ENCODE measurements at regions not wholly inside any gene's neighbourhood (a gene's known extent, or its start where the extent isn't known, plus 50 kb on each side); places are given as distances from the start of the nearest gene placed in this dataset.

DNA sequence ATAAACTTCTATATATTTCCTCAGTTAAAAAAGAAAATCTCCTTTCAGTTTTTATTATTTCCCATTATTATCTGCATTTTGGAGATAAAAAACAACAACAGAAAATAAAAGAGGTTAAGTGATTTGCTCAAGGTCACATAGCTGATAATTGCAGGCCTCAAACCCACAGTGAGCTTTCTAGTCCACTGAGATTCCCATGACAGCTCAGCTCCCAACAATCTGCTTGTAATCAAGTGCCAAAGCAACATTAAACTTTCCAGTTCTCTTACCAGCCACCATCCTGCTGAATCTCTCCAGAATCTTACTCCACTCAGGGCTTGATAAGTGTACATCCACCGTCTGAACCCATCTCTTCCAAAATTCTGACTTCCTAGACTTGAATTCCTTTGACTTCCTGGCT lies 318.2 kb upstream of the SEMA6D start:
- DNase-seq (ENCODE audit: low spot score), result no peak
- Histone ChIP-seq H3K9ac (ENCODE audit: low read depth in 1 of 2, low read length in 2 of 2) (no peak overlapping the region), H3K36me3 (ENCODE audit: control insufficient read depth in 4 of 4, insufficient read depth in 3 of 4, low read depth in 1 of 4, low read length in 3 of 4) (no peaks in the 10 kb centered on the region), H3K27me3 (ENCODE audit: control insufficient read depth in 4 of 4, insufficient read depth in 4 of 4, low read length in 3 of 4) (no peaks in the 10 kb centered on the region), H3K4me1 (ENCODE audit: control insufficient read depth in 4 of 4, insufficient read depth in 4 of 4, low read length in 3 of 4) (no peaks in the 10 kb centered on the region), H3K4me3 (ENCODE audit: low read depth in 1 of 3, low read length in 3 of 3) (no peak overlapping the region), H3K27ac (ENCODE audit: low read depth in 1 of 2, low read length in 2 of 2) (no peak overlapping the region), H3K9me3 (ENCODE audit: control insufficient read depth in 4 of 4, low read length in 3 of 4) (no peaks in the 10 kb centered on the region)
- TF ChIP-seq NR2F2 (IDR thresholded peaks at IDR 0.05), result no peak
- TF ChIP-seq EGR1 (IDR thresholded peaks at IDR 0.05; ENCODE audit: low read depth in 2 of 2), result no peak
- TF ChIP-seq ATF3 (IDR thresholded peaks at IDR 0.05), result no peak
- WGBS, result 63% methylated on average over 1 of the region's 1 CpG

GRCh38 chr15:47400603-47401002 lies 316.7 kb upstream of the SEMA6D start:
- Histone ChIP-seq H3K27ac (ENCODE audit: low read depth in 1 of 2, low read length in 2 of 2) (no peak overlapping the region), H3K36me3 (ENCODE audit: control insufficient read depth in 4 of 4, insufficient read depth in 3 of 4, low read depth in 1 of 4, low read length in 3 of 4) (no peaks in the 10 kb centered on the region), H3K4me1 (ENCODE audit: control insufficient read depth in 4 of 4, insufficient read depth in 4 of 4, low read length in 3 of 4) (no peaks in the 10 kb centered on the region), H3K9ac (ENCODE audit: low read depth in 1 of 2, low read length in 2 of 2) (no peak overlapping the region), H3K4me3 (ENCODE audit: low read depth in 1 of 3, low read length in 3 of 3) (no peak overlapping the region), H3K27me3 (ENCODE audit: control insufficient read depth in 4 of 4, insufficient read depth in 4 of 4, low read length in 3 of 4) (no peaks in the 10 kb centered on the region), H3K9me3 (ENCODE audit: control insufficient read depth in 4 of 4, low read length in 3 of 4) (no peaks in the 10 kb centered on the region)
- DNase-seq (ENCODE audit: low spot score), result no peak
- WGBS, result 87% methylated on average over 2 of the region's 2 CpGs
- TF ChIP-seq TAF1 (conservative IDR thresholded peaks at IDR 0.05), result no peak
- no peak for TF ChIP-seq CTCF (IDR thresholded peaks at IDR 0.05; ENCODE audit: low read depth, low read length, missing input control)
- no peak for TF ChIP-seq HNF4A (conservative IDR thresholded peaks at IDR 0.05)

GRCh38 chr15:47401427-47401826 lies 315.9 kb upstream of the SEMA6D start:
- H3K4me3 ChIP-seq (ENCODE audit: low read depth in 1 of 3, low read length in 3 of 3), result no peak overlapping the region
- no peak for DNase-seq (ENCODE audit: low spot score)
- H3K9me3 ChIP-seq (ENCODE audit: control insufficient read depth in 4 of 4, low read length in 3 of 4), result no peaks in the 10 kb centered on the region
- WGBS, result 85% methylated on average over 3 of the region's 3 CpGs
- no peaks in the 10 kb centered on the region for H3K4me1 ChIP-seq (ENCODE audit: control insufficient read depth in 4 of 4, insufficient read depth in 4 of 4, low read length in 3 of 4)
- TF ChIP-seq GABPA (IDR thresholded peaks at IDR 0.05 in 1 of 2, conservative IDR thresholded peaks at IDR 0.05 in 1 of 2), result no peak
- no peak for TF ChIP-seq NR2F2 (IDR thresholded peaks at IDR 0.05)
- no peak for TF ChIP-seq HNF4G (IDR thresholded peaks at IDR 0.05)
- no peak for TF ChIP-seq REST (IDR thresholded peaks at IDR 0.05)
- TF ChIP-seq, protein P1, sequence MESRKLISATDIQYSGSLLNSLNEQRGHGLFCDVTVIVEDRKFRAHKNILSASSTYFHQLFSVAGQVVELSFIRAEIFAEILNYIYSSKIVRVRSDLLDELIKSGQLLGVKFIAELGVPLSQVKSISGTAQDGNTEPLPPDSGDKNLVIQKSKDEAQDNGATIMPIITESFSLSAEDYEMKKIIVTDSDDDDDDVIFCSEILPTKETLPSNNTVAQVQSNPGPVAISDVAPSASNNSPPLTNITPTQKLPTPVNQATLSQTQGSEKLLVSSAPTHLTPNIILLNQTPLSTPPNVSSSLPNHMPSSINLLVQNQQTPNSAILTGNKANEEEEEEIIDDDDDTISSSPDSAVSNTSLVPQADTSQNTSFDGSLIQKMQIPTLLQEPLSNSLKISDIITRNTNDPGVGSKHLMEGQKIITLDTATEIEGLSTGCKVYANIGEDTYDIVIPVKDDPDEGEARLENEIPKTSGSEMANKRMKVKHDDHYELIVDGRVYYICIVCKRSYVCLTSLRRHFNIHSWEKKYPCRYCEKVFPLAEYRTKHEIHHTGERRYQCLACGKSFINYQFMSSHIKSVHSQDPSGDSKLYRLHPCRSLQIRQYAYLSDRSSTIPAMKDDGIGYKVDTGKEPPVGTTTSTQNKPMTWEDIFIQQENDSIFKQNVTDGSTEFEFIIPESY (IDR thresholded peaks at IDR 0.05), result no peak
- TF ChIP-seq JUND (IDR thresholded peaks at IDR 0.05), result no peak
- TF ChIP-seq ATF3 (IDR thresholded peaks at IDR 0.05), result no peak
- TF ChIP-seq, protein P2, sequence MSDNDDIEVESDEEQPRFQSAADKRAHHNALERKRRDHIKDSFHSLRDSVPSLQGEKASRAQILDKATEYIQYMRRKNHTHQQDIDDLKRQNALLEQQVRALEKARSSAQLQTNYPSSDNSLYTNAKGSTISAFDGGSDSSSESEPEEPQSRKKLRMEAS (IDR thresholded peaks at IDR 0.05), result no peak
- no peak for TF ChIP-seq SP1 (IDR thresholded peaks at IDR 0.05)
- TF ChIP-seq HNF4A (conservative IDR thresholded peaks at IDR 0.05), result no peak
- no peak for TF ChIP-seq FOXA1 (IDR thresholded peaks at IDR 0.05)
- TF ChIP-seq RAD21 (IDR thresholded peaks at IDR 0.05), result no peak
- no peak for TF ChIP-seq TAF1 (conservative IDR thresholded peaks at IDR 0.05)
- no peak for TF ChIP-seq EGR1 (IDR thresholded peaks at IDR 0.05; ENCODE audit: low read depth in 2 of 2)
- H3K27me3 ChIP-seq (ENCODE audit: control insufficient read depth in 4 of 4, insufficient read depth in 4 of 4, low read length in 3 of 4), result peaks cover 0 to 3% (median 0%) of the 10 kb centered on the region in 4 donors
- H3K36me3 ChIP-seq (ENCODE audit: control insufficient read depth in 4 of 4, insufficient read depth in 3 of 4, low read depth in 1 of 4, low read length in 3 of 4), result no peaks in the 10 kb centered on the region
- H3K27ac ChIP-seq (ENCODE audit: low read depth in 1 of 2, low read length in 2 of 2), result no peak overlapping the region
- H3K9ac ChIP-seq (ENCODE audit: low read depth in 1 of 2, low read length in 2 of 2), result no peak overlapping the region
